ENCODE measurements at regions not wholly inside any gene's neighbourhood (a gene's known extent, or its start where the extent isn't known, plus 50 kb on each side); places are given as distances from the start of the nearest gene placed in this dataset.
A peak's percentile ranks its signal among the peaks of the same experiment; 100 is the strongest.

DNA sequence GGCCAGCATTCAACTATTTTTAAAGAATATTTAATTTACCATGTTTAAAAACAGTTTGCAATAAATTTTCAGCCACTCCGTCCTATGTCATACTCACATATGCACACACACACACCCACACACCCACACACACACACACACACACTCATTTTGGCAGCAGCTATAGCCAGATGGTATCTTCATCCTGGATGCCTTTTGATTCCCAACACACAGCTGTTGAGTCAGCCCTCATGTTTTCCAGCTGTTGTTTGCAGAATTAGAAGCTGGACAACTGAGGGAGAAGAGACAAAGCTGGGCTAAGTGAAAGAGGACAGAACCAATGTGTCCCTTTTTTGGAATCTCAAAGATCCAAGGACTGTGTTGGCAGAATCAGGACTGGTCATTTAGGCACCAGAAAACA lies 80.0 kb upstream of the EGLN3 start (continued):
- TF ChIP-seq, protein P1, sequence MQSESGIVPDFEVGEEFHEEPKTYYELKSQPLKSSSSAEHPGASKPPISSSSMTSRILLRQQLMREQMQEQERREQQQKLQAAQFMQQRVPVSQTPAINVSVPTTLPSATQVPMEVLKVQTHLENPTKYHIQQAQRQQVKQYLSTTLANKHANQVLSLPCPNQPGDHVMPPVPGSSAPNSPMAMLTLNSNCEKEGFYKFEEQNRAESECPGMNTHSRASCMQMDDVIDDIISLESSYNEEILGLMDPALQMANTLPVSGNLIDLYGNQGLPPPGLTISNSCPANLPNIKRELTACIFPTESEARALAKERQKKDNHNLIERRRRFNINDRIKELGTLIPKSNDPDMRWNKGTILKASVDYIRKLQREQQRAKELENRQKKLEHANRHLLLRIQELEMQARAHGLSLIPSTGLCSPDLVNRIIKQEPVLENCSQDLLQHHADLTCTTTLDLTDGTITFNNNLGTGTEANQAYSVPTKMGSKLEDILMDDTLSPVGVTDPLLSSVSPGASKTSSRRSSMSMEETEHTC (IDR thresholded peaks at IDR 0.05): no peak
- TF ChIP-seq EGR1 (conservative IDR thresholded peaks at IDR 0.05) (peak; percentile 90), HMGN3 (IDR thresholded peaks at IDR 0.05; ENCODE audit: borderline replicate concordance, extremely low read depth, insufficient read length, low read depth, low read length) (no peak), SAP30 (IDR thresholded peaks at IDR 0.05; ENCODE audit: borderline replicate concordance, insufficient read depth, low read depth, low read length, poor library complexity, severe bottlenecking) (no peak), MED1 (CRISPR knock-in tag; IDR thresholded peaks at IDR 0.05; ENCODE audit: borderline replicate concordance) (no peak), LEF1 (IDR thresholded peaks at IDR 0.05) (no peak), ZNF311 (CRISPR knock-in tag; IDR thresholded peaks at IDR 0.05) (no peak), ARHGAP35 (IDR thresholded peaks at IDR 0.05; ENCODE audit: partially characterized antibody) (no peak), KDM1A (IDR thresholded peaks at IDR 0.05) (no peak), HDAC8 (tag; IDR thresholded peaks at IDR 0.05) (no peak), CXXC5 (CRISPR knock-in tag; IDR thresholded peaks at IDR 0.05) (no peak), ZBTB8A (IDR thresholded peaks at IDR 0.05; ENCODE audit: partially characterized antibody) (no peak), ZNF175 (CRISPR knock-in tag; IDR thresholded peaks at IDR 0.05; ENCODE audit: low read depth) (no peak), NELFE (IDR thresholded peaks at IDR 0.05; ENCODE audit: insufficient read depth, insufficient read length) (no peak), TSC22D4 (tag; IDR thresholded peaks at IDR 0.05) (no peak), CBFA2T3 (IDR thresholded peaks at IDR 0.05) (peak; percentile 51), SMARCA4 (IDR thresholded peaks at IDR 0.05) (no peak), NFIC (IDR thresholded peaks at IDR 0.05) (peak; percentile 69), HDAC1 (IDR thresholded peaks at IDR 0.05) (no peak)
- TF ChIP-seq, protein P2, sequence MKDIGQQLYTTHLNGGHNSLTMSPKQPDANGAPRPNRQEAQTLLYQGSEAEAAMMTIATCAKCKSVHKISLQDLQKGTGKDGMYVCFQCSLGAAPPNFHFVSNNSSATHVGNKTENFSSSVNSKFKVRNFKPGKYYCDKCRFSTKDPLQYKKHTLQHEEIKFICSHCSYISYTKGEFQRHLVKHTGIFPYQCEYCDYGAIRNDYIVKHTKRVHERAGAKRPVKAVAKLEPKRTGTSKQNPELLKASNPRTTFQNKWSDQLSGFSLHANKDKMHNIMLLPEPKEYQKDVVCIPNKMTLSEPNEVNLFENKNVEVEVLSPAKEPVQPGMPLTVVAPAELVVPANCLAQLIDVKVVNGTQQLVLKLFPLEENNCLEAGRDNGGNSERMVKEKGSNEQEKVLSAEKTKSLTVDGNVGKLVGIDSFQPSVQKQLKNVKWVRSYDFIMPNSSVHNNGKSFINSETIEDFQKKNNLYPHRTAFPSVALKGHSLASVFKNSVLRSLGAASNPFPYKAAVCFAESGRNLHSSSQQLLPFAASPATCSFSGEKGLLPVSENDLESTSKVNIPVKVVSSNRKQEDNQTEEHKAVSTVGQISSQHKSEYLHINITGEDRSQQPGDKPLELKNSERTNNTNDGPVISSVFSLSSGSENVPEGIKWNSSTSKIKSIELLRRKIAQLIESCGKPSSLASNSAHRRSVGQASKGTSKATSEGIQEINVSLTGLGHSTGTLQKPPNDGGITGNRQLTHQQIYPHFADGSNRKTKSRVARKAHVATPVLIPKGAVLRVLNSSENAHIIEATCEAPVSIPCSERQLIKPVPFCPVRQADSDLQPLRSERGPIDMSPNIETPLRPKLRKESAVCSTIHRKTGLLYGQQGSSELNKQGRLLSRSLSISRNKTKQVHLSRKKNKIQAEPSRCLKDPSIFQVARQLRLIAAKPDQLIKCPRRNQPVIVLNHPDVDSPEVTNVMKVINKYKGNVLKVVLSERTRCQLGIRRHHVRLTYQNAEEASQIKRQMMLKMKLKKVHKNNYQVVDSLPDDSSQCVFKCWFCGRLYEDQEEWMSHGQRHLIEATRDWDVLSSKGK (CRISPR knock-in tag; IDR thresholded peaks at IDR 0.05): no peak
- TF ChIP-seq, protein P3, sequence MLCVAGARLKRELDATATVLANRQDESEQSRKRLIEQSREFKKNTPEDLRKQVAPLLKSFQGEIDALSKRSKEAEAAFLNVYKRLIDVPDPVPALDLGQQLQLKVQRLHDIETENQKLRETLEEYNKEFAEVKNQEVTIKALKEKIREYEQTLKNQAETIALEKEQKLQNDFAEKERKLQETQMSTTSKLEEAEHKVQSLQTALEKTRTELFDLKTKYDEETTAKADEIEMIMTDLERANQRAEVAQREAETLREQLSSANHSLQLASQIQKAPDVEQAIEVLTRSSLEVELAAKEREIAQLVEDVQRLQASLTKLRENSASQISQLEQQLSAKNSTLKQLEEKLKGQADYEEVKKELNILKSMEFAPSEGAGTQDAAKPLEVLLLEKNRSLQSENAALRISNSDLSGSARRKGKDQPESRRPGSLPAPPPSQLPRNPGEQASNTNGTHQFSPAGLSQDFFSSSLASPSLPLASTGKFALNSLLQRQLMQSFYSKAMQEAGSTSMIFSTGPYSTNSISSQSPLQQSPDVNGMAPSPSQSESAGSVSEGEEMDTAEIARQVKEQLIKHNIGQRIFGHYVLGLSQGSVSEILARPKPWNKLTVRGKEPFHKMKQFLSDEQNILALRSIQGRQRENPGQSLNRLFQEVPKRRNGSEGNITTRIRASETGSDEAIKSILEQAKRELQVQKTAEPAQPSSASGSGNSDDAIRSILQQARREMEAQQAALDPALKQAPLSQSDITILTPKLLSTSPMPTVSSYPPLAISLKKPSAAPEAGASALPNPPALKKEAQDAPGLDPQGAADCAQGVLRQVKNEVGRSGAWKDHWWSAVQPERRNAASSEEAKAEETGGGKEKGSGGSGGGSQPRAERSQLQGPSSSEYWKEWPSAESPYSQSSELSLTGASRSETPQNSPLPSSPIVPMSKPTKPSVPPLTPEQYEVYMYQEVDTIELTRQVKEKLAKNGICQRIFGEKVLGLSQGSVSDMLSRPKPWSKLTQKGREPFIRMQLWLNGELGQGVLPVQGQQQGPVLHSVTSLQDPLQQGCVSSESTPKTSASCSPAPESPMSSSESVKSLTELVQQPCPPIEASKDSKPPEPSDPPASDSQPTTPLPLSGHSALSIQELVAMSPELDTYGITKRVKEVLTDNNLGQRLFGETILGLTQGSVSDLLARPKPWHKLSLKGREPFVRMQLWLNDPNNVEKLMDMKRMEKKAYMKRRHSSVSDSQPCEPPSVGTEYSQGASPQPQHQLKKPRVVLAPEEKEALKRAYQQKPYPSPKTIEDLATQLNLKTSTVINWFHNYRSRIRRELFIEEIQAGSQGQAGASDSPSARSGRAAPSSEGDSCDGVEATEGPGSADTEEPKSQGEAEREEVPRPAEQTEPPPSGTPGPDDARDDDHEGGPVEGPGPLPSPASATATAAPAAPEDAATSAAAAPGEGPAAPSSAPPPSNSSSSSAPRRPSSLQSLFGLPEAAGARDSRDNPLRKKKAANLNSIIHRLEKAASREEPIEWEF (CRISPR knock-in tag; IDR thresholded peaks at IDR 0.05): no peak

All from K562 (cell line).